Keratinocyte (primary cell): ENCODE measurements at regions not wholly inside any gene's neighbourhood (a gene's known extent, or its start where the extent isn't known, plus 50 kb on each side); places are given as distances from the start of the nearest gene placed in this dataset.

Experiments used
- DNase-seq: peaks from one replicate; pipeline ENCODE4 v3.0.0-alpha.2; 2011; ENCODE audit warnings: low read depth, missing footprints, low spot score
- FAIRE-seq: peaks from 2 replicates; lab custom pipeline; 2011; peaks lifted over from hg19 to GRCh38; lab: Jason Lieb, UNC
- H2AFZ ChIP-seq: 2 replicates; pipeline ENCODE4 v1.6.0; 2012; ENCODE audit warnings: low read length, control low read depth, inconsistent platforms; ENCODE audit not compliant: control insufficient read depth
- H3K27ac ChIP-seq: 2 replicates; pipeline ENCODE4 v1.5.1; 2011; ENCODE audit warnings: low read length; ENCODE audit not compliant: control insufficient read depth, insufficient read depth
- H3K27me3 ChIP-seq: 3 replicates; pipeline ENCODE4 v1.6.0; 2011; ENCODE audit warnings: low read length; ENCODE audit not compliant: control insufficient read depth, insufficient read depth; ENCODE audit errors: extremely low read depth
- H3K36me3 ChIP-seq, 2 experiments: 2 replicates in 1 of 2; 3 replicates in 1 of 2; pipeline ENCODE4 v1.5.1; 2011; ENCODE audit warnings: low read length in 2 of 2, mild to moderate bottlenecking in 1 of 2; ENCODE audit not compliant: control insufficient read depth in 2 of 2, insufficient read depth in 2 of 2; ENCODE audit errors: extremely low read depth in 1 of 2
- H3K4me1 ChIP-seq: 3 replicates; pipeline ENCODE4 v1.5.1; 2011; ENCODE audit warnings: low read length; ENCODE audit not compliant: control insufficient read depth, insufficient read depth; ENCODE audit errors: extremely low read depth
- H3K4me2 ChIP-seq: 3 replicates; pipeline ENCODE4 v1.6.0; 2011; ENCODE audit warnings: low read depth, low read length; ENCODE audit not compliant: control insufficient read depth, insufficient read depth; ENCODE audit errors: extremely low read depth
- H3K4me3 ChIP-seq, 3 experiments: fragments of 200-600 bp in 1 of 3; sonication (generic) in 1 of 3; 2 replicates in 2 of 3; 3 replicates in 1 of 3; pipeline ENCODE4 v1.5.1; 2011 to 2016; ENCODE audit warnings: low read length in 3 of 3, mild to moderate bottlenecking in 3 of 3, control low read depth in 2 of 3, inconsistent platforms in 1 of 3, low read depth in 1 of 3, mixed read lengths in 1 of 3, mixed run types in 1 of 3, moderate library complexity in 1 of 3; ENCODE audit not compliant: control insufficient read depth in 2 of 3, insufficient read depth in 2 of 3; ENCODE audit errors: extremely low read depth in 1 of 3
- H3K79me2 ChIP-seq: 2 replicates; pipeline ENCODE4 v1.6.0; 2012; ENCODE audit warnings: low read length; ENCODE audit not compliant: control insufficient read depth, insufficient read depth
- H3K9ac ChIP-seq: 3 replicates; pipeline ENCODE4 v1.6.0; 2011; ENCODE audit warnings: low read length; ENCODE audit not compliant: control insufficient read depth, insufficient read depth; ENCODE audit errors: extremely low read depth
- H3K9me1 ChIP-seq: 3 replicates; pipeline ENCODE4 v1.6.0; 2011; ENCODE audit warnings: low read length; ENCODE audit not compliant: control insufficient read depth, insufficient read depth; ENCODE audit errors: extremely low read depth
- H3K9me3 ChIP-seq: 2 replicates; pipeline ENCODE4 v1.5.1; 2012; ENCODE audit warnings: low read depth, low read length; ENCODE audit not compliant: control insufficient read depth
- H4K20me1 ChIP-seq: 3 replicates; pipeline ENCODE4 v1.6.0; 2011; ENCODE audit warnings: low read length; ENCODE audit not compliant: control insufficient read depth, insufficient read depth; ENCODE audit errors: extremely low read depth
- CTCF ChIP-seq, 3 experiments: IDR thresholded peaks in 1 of 3; conservative IDR thresholded peaks in 1 of 3; optimal IDR thresholded peaks in 1 of 3; 2 replicates in 2 of 3; 3 replicates in 1 of 3; pipeline versions ENCODE3 to v1.5.1; 2011; ENCODE audit warnings: low read length in 3 of 3, mild to moderate bottlenecking in 3 of 3, moderate library complexity in 2 of 3, control low read depth in 1 of 3, inconsistent platforms in 1 of 3; ENCODE audit not compliant: insufficient read depth in 2 of 3; ENCODE audit errors: extremely low read depth in 1 of 3
- EZH2 ChIP-seq: IDR thresholded peaks from one replicate; pipeline ENCODE4 v1.6.1; 2012; ENCODE audit warnings: inconsistent platforms, mild to moderate bottlenecking, low read length, moderate library complexity
- dilution Hi-C: fragments of 300-500 bp; cut with MboI; formaldehyde crosslinking; loops from one replicate; pipeline ENCODE4 v1.7.0; 2020; ENCODE audit warnings: low sequenced_read_pairs; ENCODE audit not compliant: extremely low pct_ligation_motif_present

- no peak for FAIRE-seq
- TF ChIP-seq CTCF (optimal IDR thresholded peaks at IDR 0.05 in 1 of 3, IDR thresholded peaks at IDR 0.05 in 1 of 3, conservative IDR thresholded peaks at IDR 0.05 in 1 of 3; ENCODE audit: extremely low read depth in 1 of 3, insufficient read depth in 2 of 3, low read length in 3 of 3) = no peak
- TF ChIP-seq EZH2 = no peak
- Histone ChIP-seq H3K9me1 (no peaks in the 10 kb centered on the region), H4K20me1 (no peaks in the 10 kb centered on the region), H3K4me1 (peaks cover 12% of the 10 kb centered on the region), H3K27me3 (no peaks in the 10 kb centered on the region), H3K4me3 (no peak overlapping the region), H3K9ac (no peak overlapping the region), H2AFZ (no peak overlapping the region), H3K27ac (no peak overlapping the region), H3K4me2 (no peak overlapping the region), H3K36me3 (no peaks in the 10 kb centered on the region), H3K79me2 (no peaks in the 10 kb centered on the region), H3K9me3 (no peaks in the 10 kb centered on the region)
- dilution Hi-C loops = no loop called here
- no peak for DNase-seq
Observed at GRCh38 chr3:139239550-139239949, 104.3 kb upstream of the MRPS22 start.

- no peaks in the 10 kb centered on the region for H3K79me2 ChIP-seq
- FAIRE-seq = no peak
- no peak overlapping the region for H3K4me2 ChIP-seq
- dilution Hi-C loops = no loop called here
- no peaks in the 10 kb centered on the region for H3K27me3 ChIP-seq
- H2AFZ ChIP-seq = no peak overlapping the region
- no peak overlapping the region for H3K9ac ChIP-seq
- H3K4me3 ChIP-seq = no peak overlapping the region
- H3K4me1 ChIP-seq = no peaks in the 10 kb centered on the region
- H3K9me3 ChIP-seq = no peaks in the 10 kb centered on the region
- H4K20me1 ChIP-seq = no peaks in the 10 kb centered on the region
- no peak for TF ChIP-seq EZH2
- peak in 1 of 3 experiments; percentile 15 for TF ChIP-seq CTCF (optimal IDR thresholded peaks at IDR 0.05 in 1 of 3, IDR thresholded peaks at IDR 0.05 in 1 of 3, conservative IDR thresholded peaks at IDR 0.05 in 1 of 3; ENCODE audit: extremely low read depth in 1 of 3, insufficient read depth in 2 of 3, low read length in 3 of 3)
- no peak overlapping the region for H3K27ac ChIP-seq
- H3K36me3 ChIP-seq = no peaks in the 10 kb centered on the region
- no peaks in the 10 kb centered on the region for H3K9me1 ChIP-seq
- DNase-seq = no peak
Observed at GRCh38 chr3:139241783-139242182, 102.0 kb upstream of the MRPS22 start.
